ENCODE measurements at regions not wholly inside any gene's neighbourhood (a gene's known extent, or its start where the extent isn't known, plus 50 kb on each side); places are given as distances from the start of the nearest gene placed in this dataset.

- H3K79me2 ChIP-seq (ENCODE audit: insufficient read depth, low read length), result no peaks in the 10 kb centered on the region
- no peaks in the 10 kb centered on the region for H3K23me2 ChIP-seq (ENCODE audit: insufficient read length, low read depth, low read length, poor library complexity, severe bottlenecking)
- H3K56ac ChIP-seq (ENCODE audit: insufficient read length, low read depth, low read length), result no peak overlapping the region
- no peaks in the 10 kb centered on the region for H3K4me1 ChIP-seq (ENCODE audit: insufficient read depth, low read length)
- H3T11ph ChIP-seq (ENCODE audit: low read length), result no peak overlapping the region
- no peaks in the 10 kb centered on the region for H3K27me3 ChIP-seq (ENCODE audit: insufficient read depth, low read length)
- H2BK120ac ChIP-seq (ENCODE audit: low read depth, low read length, poor library complexity, severe bottlenecking), result no peak overlapping the region
- no peaks in the 10 kb centered on the region for H4K20me1 ChIP-seq (ENCODE audit: control insufficient read depth, insufficient read depth, insufficient read length)
- no peak overlapping the region for H2AK5ac ChIP-seq (ENCODE audit: insufficient read length, low read length)
- H4K5ac ChIP-seq (ENCODE audit: insufficient read length, low read depth, low read length), result no peak overlapping the region
- H3K36me3 Mint-ChIP-seq (ENCODE audit: insufficient read depth in 1 of 3, low read depth in 3 of 3), result peaks cover 0 to 5% (median 0%) of the 10 kb centered on the region in 3 experiments; a peak in 1 of 7 replicates
- TF ChIP-seq CTCF (conservative IDR thresholded peaks at IDR 0.05), result no peak
- no peak overlapping the region for H2BK5ac ChIP-seq (ENCODE audit: insufficient read length, low read length)
- H3K9me3 Mint-ChIP-seq, result peaks cover 0 to 5% of the 10 kb centered on the region in 2 experiments; a peak in 1 of 5 replicates
- H3K4ac ChIP-seq (ENCODE audit: low read depth, low read length), result no peak overlapping the region
- H3K4me3 Mint-ChIP-seq, result no peak overlapping the region
- no peaks in the 10 kb centered on the region for H3K9me3 ChIP-seq (ENCODE audit: control insufficient read depth, low read depth, low read length)
- no peak overlapping the region for H4K91ac ChIP-seq (ENCODE audit: insufficient read length, low read depth, low read length)
- no peak for DNase-seq
- H4K8ac ChIP-seq (replicated peaks; ENCODE audit: insufficient read length, low read depth, low read length), result no peak overlapping the region
- H2BK20ac ChIP-seq (ENCODE audit: low read depth, low read length, poor library complexity, severe bottlenecking), result no peak overlapping the region
- H3K18ac ChIP-seq (ENCODE audit: insufficient read length, low read depth, low read length), result no peak overlapping the region
- no peak overlapping the region for H3K27ac ChIP-seq (ENCODE audit: insufficient read length, low read depth, low read length)
- H3K23ac ChIP-seq (ENCODE audit: insufficient read length, low read depth, low read length), result no peak overlapping the region
- H3K79me1 ChIP-seq (ENCODE audit: insufficient read depth, low read depth, low read length, poor library complexity, severe bottlenecking), result no peaks in the 10 kb centered on the region
- no peak overlapping the region for H2BK15ac ChIP-seq (ENCODE audit: low read depth, low read length)
- H3K27ac Mint-ChIP-seq, result no peak overlapping the region
- H3K4me2 ChIP-seq (ENCODE audit: insufficient read depth, insufficient read length, low read length), result no peak overlapping the region
- no peak overlapping the region for H2BK12ac ChIP-seq (ENCODE audit: insufficient read length, low read depth, low read length)
- no peak overlapping the region for H3K9ac ChIP-seq (ENCODE audit: extremely low read depth, insufficient read length, low read length)
- H3K4me1 Mint-ChIP-seq, result peaks cover 0 to 6% of the 10 kb centered on the region in 2 experiments; a peak in 2 of 4 replicates
- H2AFZ ChIP-seq (ENCODE audit: low read length), result no peak overlapping the region
- no peaks in the 10 kb centered on the region for H3K27me3 Mint-ChIP-seq (ENCODE audit: low read depth)
- H3K14ac ChIP-seq (ENCODE audit: insufficient read depth, low read length), result no peak overlapping the region
Observed at GRCh38 chr3:112709911-112710310, 69.0 kb upstream of the CCDC80 start.

Measured in H9 (cell line).